NCI-H2029 (cell line): ENCODE measurements at regions not wholly inside any gene's neighbourhood (a gene's known extent, or its start where the extent isn't known, plus 50 kb on each side); places are given as distances from the start of the nearest gene placed in this dataset.

Source experiments
- DNase-seq: peaks from one replicate; lab custom pipeline; 2025; lab: John Stamatoyannopoulos, UW

- no peak for DNase-seq
These were observed 206.4 kb upstream of the FOXD3 start for GRCh38 chr1:63116016-63116415.

GRCh38 chr1:63119575-63120155, 202.7 kb upstream of the FOXD3 start:
- no peak for DNase-seq

- no peak for DNase-seq
These were observed 200.3 kb upstream of the FOXD3 start for GRCh38 chr1:63122079-63122478.

- DNase-seq: no peak
These were observed 197.6 kb upstream of the FOXD3 start for GRCh38 chr1:63124666-63125191.

GRCh38 chr1:63126104-63126503, 196.3 kb upstream of the FOXD3 start:
- no peak for DNase-seq

- no peak for DNase-seq
These were observed 195.0 kb upstream of the FOXD3 start for GRCh38 chr1:63127376-63127775.

- no peak for DNase-seq
These were observed 193.8 kb upstream of the FOXD3 start for GRCh38 chr1:63128556-63128955.

GRCh38 chr1:63129184-63129583, 193.2 kb upstream of the FOXD3 start:
- no peak for DNase-seq

GRCh38 chr1:63129855-63130254, 192.5 kb upstream of the FOXD3 start:
- DNase-seq: no peak

GRCh38 chr1:63134501-63135173, 187.7 kb upstream of the FOXD3 start:
- DNase-seq: no peak

- no peak for DNase-seq
These were observed 187.2 kb upstream of the FOXD3 start for GRCh38 chr1:63135174-63135512.

GRCh38 chr1:63135801-63136200, 186.6 kb upstream of the FOXD3 start:
- no peak for DNase-seq

GRCh38 chr1:63142001-63142400, 180.4 kb upstream of the FOXD3 start:
- DNase-seq: no peak

GRCh38 chr1:63143482-63143881, 178.9 kb upstream of the FOXD3 start:
- no peak for DNase-seq

- no peak for DNase-seq
These were observed 174.6 kb upstream of the FOXD3 start for GRCh38 chr1:63147783-63148182.

GRCh38 chr1:63148825-63149645, 173.3 kb upstream of the FOXD3 start:
- peak; percentile 14 for DNase-seq

GRCh38 chr1:63152572-63152971, 169.8 kb upstream of the FOXD3 start:
- DNase-seq: no peak

GRCh38 chr1:63155437-63155836, 166.9 kb upstream of the FOXD3 start:
- DNase-seq: no peak

GRCh38 chr1:63157085-63157484, 165.3 kb upstream of the FOXD3 start:
- DNase-seq: no peak

- no peak for DNase-seq
These were observed 153.3 kb upstream of the FOXD3 start for GRCh38 chr1:63169057-63169456.

GRCh38 chr1:63173161-63173560, 149.2 kb upstream of the FOXD3 start:
- no peak for DNase-seq

GRCh38 chr1:63189677-63190076, 132.7 kb upstream of the FOXD3 start:
- no peak for DNase-seq

- no peak for DNase-seq
These were observed 132.2 kb upstream of the FOXD3 start for GRCh38 chr1:63190171-63190570.
